ENCODE measurements at regions not wholly inside any gene's neighbourhood (a gene's known extent, or its start where the extent isn't known, plus 50 kb on each side); places are given as distances from the start of the nearest gene placed in this dataset.

GRCh38 chr1:187605736-187606135, 777.0 kb downstream of the PLA2G4A start:
- TF ChIP-seq CTCF (IDR thresholded peaks at IDR 0.05) (no peak), POLR2A (IDR thresholded peaks at IDR 0.05) (no peak)

Measured in body of pancreas (tissue), 4 donors.